ENCODE measurements at regions not wholly inside any gene's neighbourhood (a gene's known extent, or its start where the extent isn't known, plus 50 kb on each side); places are given as distances from the start of the nearest gene placed in this dataset.

- TF ChIP-seq CTCF (conservative IDR thresholded peaks at IDR 0.05; ENCODE audit: low read depth, low read length) (no peak), RAD21 (IDR thresholded peaks at IDR 0.05; ENCODE audit: low read length) (no peak), POLR2A (IDR thresholded peaks at IDR 0.05; ENCODE audit: low read depth, low read length) (no peak), RCOR1 (IDR thresholded peaks at IDR 0.05; ENCODE audit: insufficient replicate concordance, low read length) (no peak), MAZ (IDR thresholded peaks at IDR 0.05; ENCODE audit: borderline replicate concordance, low read depth, low read length) (no peak), BHLHE40 (IDR thresholded peaks at IDR 0.05; ENCODE audit: low read depth, low read length) (no peak), MXI1 (IDR thresholded peaks at IDR 0.05; ENCODE audit: borderline replicate concordance, low read depth, low read length) (no peak), CHD1 (IDR thresholded peaks at IDR 0.05; ENCODE audit: low read depth, low read length) (no peak), RFX5 (IDR thresholded peaks at IDR 0.05; ENCODE audit: low read depth, low read length) (no peak), CEBPB (IDR thresholded peaks at IDR 0.05; ENCODE audit: low read depth, low read length) (no peak), NFE2L2 (IDR thresholded peaks at IDR 0.05; ENCODE audit: low read depth, low read length) (no peak), FOS (IDR thresholded peaks at IDR 0.05; ENCODE audit: low read depth, low read length) (no peak)
- TF ChIP-seq, protein P1, sequence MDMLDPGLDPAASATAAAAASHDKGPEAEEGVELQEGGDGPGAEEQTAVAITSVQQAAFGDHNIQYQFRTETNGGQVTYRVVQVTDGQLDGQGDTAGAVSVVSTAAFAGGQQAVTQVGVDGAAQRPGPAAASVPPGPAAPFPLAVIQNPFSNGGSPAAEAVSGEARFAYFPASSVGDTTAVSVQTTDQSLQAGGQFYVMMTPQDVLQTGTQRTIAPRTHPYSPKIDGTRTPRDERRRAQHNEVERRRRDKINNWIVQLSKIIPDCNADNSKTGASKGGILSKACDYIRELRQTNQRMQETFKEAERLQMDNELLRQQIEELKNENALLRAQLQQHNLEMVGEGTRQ (IDR thresholded peaks at IDR 0.05; ENCODE audit: low read depth, low read length) = no peak
These were observed 438.7 kb upstream of the MIR17HG start for GRCh38 chr13:90908792-90909191.

Data from IMR-90 (cell line).